Mesodermal cell (in vitro differentiated cells): ENCODE measurements at regions not wholly inside any gene's neighbourhood (a gene's known extent, or its start where the extent isn't known, plus 50 kb on each side); places are given as distances from the start of the nearest gene placed in this dataset.
A peak's percentile ranks its signal among the peaks of the same experiment; 100 is the strongest.

Source experiments
- H3K27ac ChIP-seq: 2 replicates; pipeline ENCODE4 v1.7.0; 2013; ENCODE audit warnings: mild to moderate bottlenecking, low read depth, low read length, moderate library complexity; ENCODE audit not compliant: severe bottlenecking
- H3K36me3 ChIP-seq: 2 replicates; pipeline ENCODE4 v1.7.1; 2013; ENCODE audit warnings: mild to moderate bottlenecking, low read length, moderate library complexity; ENCODE audit not compliant: control insufficient read depth, insufficient read depth
- H3K4me1 ChIP-seq: one replicate; pipeline ENCODE4 v1.7.1; 2013; ENCODE audit warnings: mild to moderate bottlenecking, low read length; ENCODE audit not compliant: insufficient read depth, control insufficient read depth, poor library complexity, severe bottlenecking
- H3K4me3 ChIP-seq: 2 replicates; pipeline ENCODE4 v1.7.0; 2013; ENCODE audit warnings: low read length, control low read depth, mild to moderate bottlenecking; ENCODE audit not compliant: insufficient read depth, poor library complexity, severe bottlenecking; ENCODE audit errors: extremely low read depth
- H3K9me3 ChIP-seq: 2 replicates; pipeline ENCODE4 v1.7.1; 2013; ENCODE audit warnings: mild to moderate bottlenecking, low read length, moderate library complexity; ENCODE audit not compliant: control insufficient read depth
- WGBS, 2 experiments: methylation state at CpG; one replicate each; pipeline ENCODE4 v1.1.5; 2013; ENCODE audit warnings: missing lambda C conversion rate in 2 of 2; ENCODE audit not compliant: insufficient coverage in 2 of 2; 5-methylcytosine and 5-hydroxymethylcytosine counted together

DNA sequence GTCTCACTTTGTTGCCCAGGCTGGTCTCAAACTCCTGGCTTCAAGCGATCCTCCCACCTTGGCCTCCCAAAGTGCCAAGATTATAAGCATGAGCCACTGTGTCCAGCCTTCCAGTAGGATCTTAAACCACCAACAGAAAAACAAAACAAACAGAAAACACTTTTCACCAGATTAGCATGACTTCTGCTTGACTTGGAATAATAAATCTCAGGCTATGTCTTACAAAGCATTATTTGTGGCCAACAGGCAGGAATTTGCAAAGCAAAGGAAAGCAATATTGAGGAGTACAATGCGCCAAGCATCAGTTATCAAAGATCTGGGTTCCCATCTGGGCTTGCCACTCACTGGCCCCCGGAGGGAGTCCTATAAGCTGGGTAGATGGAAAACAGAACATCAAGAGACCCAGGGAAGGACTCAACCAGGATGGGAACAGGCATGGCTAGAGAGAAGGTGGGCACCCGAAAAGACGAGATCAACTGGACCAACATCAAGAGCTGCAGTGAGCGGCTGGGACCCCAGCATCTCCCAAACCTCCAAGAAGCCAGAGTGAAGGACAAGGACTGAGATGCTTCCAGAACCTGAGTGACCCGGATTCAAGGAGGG lies 101.2 kb downstream of the TMEM30B start:
- H3K4me1 ChIP-seq: peaks cover 49% of the 10 kb centered on the region
- H3K9me3 ChIP-seq: no peaks in the 10 kb centered on the region
- H3K36me3 ChIP-seq: no peaks in the 10 kb centered on the region
- no peak overlapping the region for H3K4me3 ChIP-seq
- 96 to 98% methylated on average over 4 to 6 of the region's 7 CpGs for WGBS, 2 experiments
- peak overlapping the region; percentile 93 for H3K27ac ChIP-seq

DNA sequence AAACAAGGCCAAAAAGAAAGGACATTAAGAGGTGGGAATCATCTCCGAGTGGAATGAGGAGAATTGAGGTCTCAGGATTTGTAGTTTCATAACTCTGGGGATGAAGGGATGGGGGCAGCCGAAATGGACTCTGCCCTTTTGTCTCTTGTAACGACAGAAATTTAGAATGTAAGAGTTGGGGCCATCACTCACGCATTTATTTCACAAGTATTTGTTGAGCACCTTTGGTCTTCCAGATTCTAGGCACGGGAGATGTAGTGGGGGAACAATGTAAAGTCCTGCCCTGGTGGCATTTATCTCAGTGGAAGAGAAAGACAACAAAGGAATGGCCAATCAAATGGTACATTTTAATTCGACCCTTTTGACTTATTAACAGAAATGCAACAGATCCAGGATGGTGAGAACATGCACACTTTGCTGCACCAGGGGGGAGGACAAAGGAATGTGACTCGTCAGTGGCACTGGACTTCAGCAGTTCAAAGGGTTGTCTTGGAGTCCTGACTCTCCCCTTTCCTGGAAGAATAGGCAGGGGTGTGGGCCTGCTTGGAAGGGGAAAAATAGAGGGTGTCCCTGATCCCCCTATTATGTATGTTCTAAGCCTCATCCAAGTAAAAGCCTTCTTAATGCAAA lies 102.0 kb downstream of the TMEM30B start:
- H3K27ac ChIP-seq: peak overlapping the region; percentile 93
- H3K9me3 ChIP-seq: no peaks in the 10 kb centered on the region
- 76 to 82% methylated on average over 6 to 7 of the region's 7 CpGs for WGBS, 2 experiments
- peaks cover 50% of the 10 kb centered on the region for H3K4me1 ChIP-seq
- no peaks in the 10 kb centered on the region for H3K36me3 ChIP-seq
- no peak overlapping the region for H3K4me3 ChIP-seq

DNA sequence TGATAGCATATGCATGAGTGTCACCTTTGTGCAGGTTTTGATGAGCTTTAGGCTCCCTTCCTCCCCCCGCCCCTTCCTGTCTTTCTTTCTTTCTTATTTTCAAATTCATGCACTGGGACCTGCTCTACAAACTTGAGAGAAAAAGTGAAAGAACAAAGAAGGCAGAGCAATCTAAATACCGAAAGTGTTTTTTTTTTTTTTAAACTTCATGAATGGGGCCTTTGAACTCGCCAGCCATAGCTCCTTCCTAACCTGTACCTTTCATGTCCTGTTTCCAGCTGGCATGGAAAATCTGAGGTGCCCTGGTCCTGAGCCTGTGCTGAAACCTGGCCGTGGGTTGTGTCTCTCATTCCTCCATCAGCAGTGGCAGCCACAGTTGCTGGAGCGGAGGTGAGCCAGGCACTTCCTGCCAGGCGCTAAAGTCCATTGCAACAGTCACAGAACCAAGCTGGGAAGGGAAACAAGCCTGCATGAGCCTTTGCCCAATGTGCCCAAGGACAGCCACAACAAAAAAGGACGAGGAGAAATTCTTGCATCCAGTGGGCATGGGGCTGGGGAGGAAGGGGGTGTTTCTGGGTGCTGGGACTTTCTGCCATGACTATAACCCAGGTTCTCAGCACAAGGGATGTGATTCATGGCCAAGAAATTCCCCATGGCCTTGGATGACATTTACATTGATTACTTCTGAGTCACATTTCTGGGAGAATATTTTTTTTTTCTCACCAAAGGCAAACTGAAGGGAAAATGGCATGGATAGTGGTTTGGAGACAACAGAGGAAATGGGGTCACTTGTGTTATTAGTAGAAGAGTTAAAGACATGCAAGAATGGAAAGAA lies 102.7 kb downstream of the TMEM30B start:
- WGBS, 2 experiments: 88 to 90% methylated on average over 5 to 6 of the region's 7 CpGs
- H3K27ac ChIP-seq: peak overlapping the region; percentile 93
- no peaks in the 10 kb centered on the region for H3K9me3 ChIP-seq
- H3K4me1 ChIP-seq: peaks cover 43% of the 10 kb centered on the region
- H3K36me3 ChIP-seq: no peaks in the 10 kb centered on the region
- no peak overlapping the region for H3K4me3 ChIP-seq

DNA sequence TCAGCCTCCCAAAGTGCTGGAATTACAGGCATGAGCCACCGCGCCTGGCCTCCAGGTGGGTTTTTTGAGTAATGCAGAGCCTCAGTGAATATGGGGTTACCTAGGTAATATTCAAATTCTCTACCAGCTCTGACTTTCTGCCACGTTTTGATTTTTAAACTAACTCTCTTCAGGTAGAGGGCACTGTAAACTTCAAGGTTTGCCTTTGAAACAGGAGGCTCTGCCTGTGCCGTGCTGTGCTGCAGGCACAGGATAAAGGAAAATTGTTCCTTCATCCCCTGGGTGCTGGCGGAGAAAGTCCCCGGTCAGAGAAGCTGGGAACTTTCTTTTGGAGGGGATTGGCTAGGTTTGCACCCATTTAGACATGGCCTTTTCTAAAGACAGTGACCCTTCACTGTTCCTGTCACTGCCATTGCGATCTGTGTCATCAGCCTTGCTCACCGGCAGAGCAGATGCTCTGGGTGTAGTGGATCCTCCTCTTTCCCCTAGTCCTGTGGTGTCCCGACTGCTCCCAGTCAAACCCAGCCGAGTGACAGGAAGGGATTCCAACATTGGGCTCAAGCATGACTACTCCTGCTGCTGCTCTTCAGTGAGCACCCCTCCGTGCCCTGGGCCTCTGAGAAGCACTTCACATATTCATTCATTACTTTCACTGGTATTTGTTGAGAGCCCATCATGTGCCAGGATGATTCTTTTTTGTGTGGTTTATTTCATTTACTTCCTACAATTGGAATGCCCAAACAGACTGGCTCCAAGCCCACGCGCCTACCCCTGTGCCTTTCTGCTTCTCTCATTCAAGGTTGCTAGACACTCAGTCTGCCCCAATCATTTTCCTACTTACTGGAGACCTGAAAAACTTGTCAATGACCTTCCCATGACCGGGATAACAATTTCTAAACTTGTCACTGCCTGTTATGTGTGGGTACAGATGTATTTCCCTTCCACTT lies 103.6 kb downstream of the TMEM30B start:
- no peaks in the 10 kb centered on the region for H3K9me3 ChIP-seq
- WGBS, 2 experiments: 78 to 83% methylated on average over 8 to 9 of the region's 14 CpGs
- no peaks in the 10 kb centered on the region for H3K36me3 ChIP-seq
- no peak overlapping the region for H3K4me3 ChIP-seq
- peaks cover 41% of the 10 kb centered on the region for H3K4me1 ChIP-seq
- H3K27ac ChIP-seq: peak overlapping the region; percentile 93

- H3K4me3 ChIP-seq: no peak overlapping the region
- no peaks in the 10 kb centered on the region for H3K36me3 ChIP-seq
- no peak overlapping the region for H3K27ac ChIP-seq
- WGBS, 2 experiments: no CpG with 5 or more reads among the region's 2 CpGs
- H3K4me1 ChIP-seq: peaks cover 41% of the 10 kb centered on the region
- H3K9me3 ChIP-seq: no peaks in the 10 kb centered on the region
Observed at GRCh38 chr14:61176686-61177085, 104.5 kb downstream of the TMEM30B start.

DNA sequence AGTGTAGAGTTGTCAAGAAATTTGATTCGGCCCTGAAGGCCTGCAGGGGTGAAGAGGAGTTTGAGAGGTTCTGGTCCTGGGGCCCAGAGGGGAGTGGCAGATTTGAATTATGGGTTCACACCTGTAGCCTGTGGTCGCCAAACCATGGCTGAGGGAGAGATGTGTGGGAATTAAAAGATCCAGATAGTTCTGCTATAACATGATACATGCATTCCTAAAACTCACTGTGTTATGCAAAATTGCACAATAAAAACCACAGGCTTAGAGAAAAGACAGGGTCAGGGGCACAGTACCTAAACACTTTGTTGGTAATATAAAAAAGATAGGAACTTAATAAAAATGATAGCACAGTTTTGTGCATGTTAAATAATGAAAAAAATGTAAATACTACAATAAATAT lies 106.2 kb downstream of the TMEM30B start:
- no peak overlapping the region for H3K4me3 ChIP-seq
- H3K27ac ChIP-seq: no peak overlapping the region
- WGBS, 2 experiments: 90 to 100% methylated on average over 1 of the region's 2 CpGs
- no peaks in the 10 kb centered on the region for H3K36me3 ChIP-seq
- peaks cover 38% of the 10 kb centered on the region for H3K4me1 ChIP-seq
- no peaks in the 10 kb centered on the region for H3K9me3 ChIP-seq

DNA sequence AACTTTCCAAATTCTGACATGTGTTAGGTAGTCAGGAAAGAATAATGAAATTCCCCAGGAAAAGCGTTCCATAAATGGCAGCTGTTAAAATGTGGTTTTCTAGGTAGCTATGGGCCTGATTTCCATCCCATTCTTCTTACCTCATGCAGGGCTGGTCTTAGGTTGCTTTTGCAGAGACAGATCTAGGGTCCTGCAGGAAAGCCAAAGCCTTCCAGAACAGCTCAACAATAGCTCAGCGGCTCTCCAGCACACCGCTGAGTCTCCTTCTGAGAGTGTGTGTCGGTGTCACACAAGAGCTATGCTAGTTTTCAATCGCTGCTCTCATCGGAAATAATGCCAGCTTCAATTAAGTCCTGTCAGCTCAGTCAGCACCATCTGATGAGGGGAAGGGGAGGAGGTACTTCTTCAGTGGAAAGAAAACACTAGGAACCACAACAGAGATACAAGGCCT lies 106.7 kb downstream of the TMEM30B start:
- 28 to 54% methylated on average over 3 to 6 of the region's 6 CpGs for WGBS, 2 experiments
- H3K27ac ChIP-seq: no peak overlapping the region
- H3K36me3 ChIP-seq: no peaks in the 10 kb centered on the region
- peaks cover 33% of the 10 kb centered on the region for H3K4me1 ChIP-seq
- no peaks in the 10 kb centered on the region for H3K9me3 ChIP-seq
- no peak overlapping the region for H3K4me3 ChIP-seq

GRCh38 chr14:61171727-61172126 lies 109.4 kb downstream of the TMEM30B start:
- Histone ChIP-seq H3K4me1 (peaks cover 11% of the 10 kb centered on the region), H3K27ac (no peak overlapping the region), H3K36me3 (no peaks in the 10 kb centered on the region), H3K4me3 (no peak overlapping the region), H3K9me3 (no peaks in the 10 kb centered on the region)
- WGBS, 2 experiments: 100% methylated on average over 2 of the region's 2 CpGs; no CpG with 5 or more reads in 1 of the 2 experiments

DNA sequence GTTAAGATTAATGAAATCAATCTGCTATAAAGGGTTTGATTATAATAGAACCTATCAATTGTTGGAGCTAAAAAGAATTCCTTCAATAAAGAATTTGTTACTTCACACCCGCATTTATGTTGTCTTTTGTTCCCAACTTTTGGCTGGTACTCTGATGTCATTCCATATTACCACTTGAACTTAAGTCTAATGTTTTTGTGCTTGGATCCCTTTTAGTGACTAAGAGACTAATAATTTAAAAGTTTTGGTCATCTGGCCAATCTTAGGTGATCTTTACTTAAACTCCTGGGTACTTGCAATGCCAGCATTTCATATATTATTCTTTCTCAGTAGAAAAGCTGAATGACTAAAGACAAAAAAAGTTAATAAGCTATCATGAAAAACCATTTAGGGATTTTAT lies 113.0 kb downstream of the TMEM30B start:
- Histone ChIP-seq H3K4me3 (no peak overlapping the region), H3K9me3 (peaks cover 3% of the 10 kb centered on the region), H3K36me3 (no peaks in the 10 kb centered on the region), H3K4me1 (no peaks in the 10 kb centered on the region), H3K27ac (no peak overlapping the region)
- WGBS, 2 experiments: no CpG with 5 or more reads among the region's 1 CpG

DNA sequence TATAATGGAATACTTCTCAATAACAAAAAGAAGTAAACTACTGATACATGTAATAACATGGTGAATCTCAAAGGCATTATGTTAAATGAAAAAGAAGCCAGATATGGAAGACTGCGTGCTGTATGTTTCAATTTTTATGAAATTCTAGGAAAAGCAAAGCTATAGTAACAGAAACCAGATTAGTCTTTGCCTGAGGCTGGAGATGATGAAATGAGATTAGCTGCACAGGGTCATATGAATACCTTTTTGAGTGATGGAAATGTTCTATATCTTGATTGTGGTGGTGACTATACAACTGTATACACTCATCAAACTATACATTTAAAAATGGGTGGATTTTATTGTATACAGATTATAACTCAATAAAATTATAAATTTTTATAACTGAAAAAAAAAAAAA lies 113.5 kb downstream of the TMEM30B start:
- Histone ChIP-seq H3K4me1 (no peaks in the 10 kb centered on the region), H3K4me3 (no peak overlapping the region), H3K36me3 (no peaks in the 10 kb centered on the region), H3K27ac (no peak overlapping the region), H3K9me3 (peaks cover 3% of the 10 kb centered on the region)
- 91 to 92% methylated on average over 1 of the region's 1 CpG for WGBS, 2 experiments
